Gastrocnemius medialis (tissue), 4 donors: ENCODE measurements at regions not wholly inside any gene's neighbourhood (a gene's known extent, or its start where the extent isn't known, plus 50 kb on each side); places are given as distances from the start of the nearest gene placed in this dataset.
A peak's percentile ranks its signal among the peaks of the same experiment; 100 is the strongest.

Experiments
- ATAC-seq, 2 donors: fragments of 150-250 bp; one replicate each; pipeline ENCODE4 v1.9.1; 2016
- DNase-seq, 2 donors: peaks; one replicate each; pipeline ENCODE4 v3.0.0-alpha.2; 2019
- H3K27ac ChIP-seq, 4 donors: fragments of 200-600 bp; sonication (generic); 1 replicate in 1 of 4; 2 replicates in 3 of 4; pipeline ENCODE4 v1.5.1; 2016 to 2018; ENCODE audit warnings: mild to moderate bottlenecking in 2 of 4, moderate library complexity in 1 of 4
- H3K27me3 ChIP-seq, 3 donors: fragments of 200-600 bp; sonication (generic) in 2 of 3; 1 replicate in 1 of 3; 2 replicates in 2 of 3; pipeline versions ENCODE4 v1.5.1 to v1.6.0; 2016 to 2019; ENCODE audit warnings: mild to moderate bottlenecking in 1 of 3, moderate library complexity in 1 of 3
- H3K36me3 ChIP-seq, 2 donors: fragments of 200-600 bp; sonication (generic) in 1 of 2; one replicate each; pipeline ENCODE4 v1.5.1; 2017 to 2018
- H3K4me1 ChIP-seq, 2 donors: fragments of 200-600 bp; sonication (generic) in 1 of 2; one replicate each; pipeline ENCODE4 v1.5.1; 2016 to 2017; ENCODE audit warnings: mild to moderate bottlenecking in 2 of 2
- H3K4me3 ChIP-seq, 4 donors: fragments of 200-600 bp; sonication (generic) in 3 of 4; 1 replicate in 1 of 4; 2 replicates in 3 of 4; pipeline ENCODE4 v1.5.1; 2016 to 2019; ENCODE audit warnings: mild to moderate bottlenecking in 2 of 4
- H3K9me3 ChIP-seq, 3 donors: fragments of 200-600 bp; sonication (generic) in 2 of 3; 1 replicate in 1 of 3; 2 replicates in 2 of 3; pipeline ENCODE4 v1.5.1; 2016 to 2019
- POLR2A ChIP-seq, 2 donors: fragments of 450-650 bp; IDR thresholded peaks; one replicate each; pipeline ENCODE4 v1.6.1; 2017; ENCODE audit warnings: antibody characterized with exemption in 2 of 2, mild to moderate bottlenecking in 2 of 2, moderate library complexity in 2 of 2
- in situ Hi-C, 4 donors: fragments of 200-750 bp; cut with MboI; loops; one replicate each; pipeline versions ENCODE4 v1.15.0 to v1.8.0; 2017; ENCODE audit warnings: low sequenced_read_pairs in 4 of 4
- intact Hi-C: fragments of 100-400 bp; cut with DNase I; formaldehyde crosslinking; loops from one replicate; pipeline ENCODE4 v1.15.1; 2023; ENCODE audit warnings: low total_unique reads
- TF ChIP-seq, protein P1 (sequence below), 5 experiments: fragments of 450-650 bp in 3 of 5; fragments of 200-600 bp in 2 of 5; sonication (generic) in 2 of 5; IDR thresholded peaks in 4 of 5; conservative IDR thresholded peaks in 1 of 5; 1 replicate in 4 of 5; 2 replicates in 1 of 5; pipeline ENCODE4 v1.5.1; 2016 to 2019; ENCODE audit warnings: antibody characterized with exemption in 5 of 5, mild to moderate bottlenecking in 3 of 5, moderate library complexity in 3 of 5

DNA sequence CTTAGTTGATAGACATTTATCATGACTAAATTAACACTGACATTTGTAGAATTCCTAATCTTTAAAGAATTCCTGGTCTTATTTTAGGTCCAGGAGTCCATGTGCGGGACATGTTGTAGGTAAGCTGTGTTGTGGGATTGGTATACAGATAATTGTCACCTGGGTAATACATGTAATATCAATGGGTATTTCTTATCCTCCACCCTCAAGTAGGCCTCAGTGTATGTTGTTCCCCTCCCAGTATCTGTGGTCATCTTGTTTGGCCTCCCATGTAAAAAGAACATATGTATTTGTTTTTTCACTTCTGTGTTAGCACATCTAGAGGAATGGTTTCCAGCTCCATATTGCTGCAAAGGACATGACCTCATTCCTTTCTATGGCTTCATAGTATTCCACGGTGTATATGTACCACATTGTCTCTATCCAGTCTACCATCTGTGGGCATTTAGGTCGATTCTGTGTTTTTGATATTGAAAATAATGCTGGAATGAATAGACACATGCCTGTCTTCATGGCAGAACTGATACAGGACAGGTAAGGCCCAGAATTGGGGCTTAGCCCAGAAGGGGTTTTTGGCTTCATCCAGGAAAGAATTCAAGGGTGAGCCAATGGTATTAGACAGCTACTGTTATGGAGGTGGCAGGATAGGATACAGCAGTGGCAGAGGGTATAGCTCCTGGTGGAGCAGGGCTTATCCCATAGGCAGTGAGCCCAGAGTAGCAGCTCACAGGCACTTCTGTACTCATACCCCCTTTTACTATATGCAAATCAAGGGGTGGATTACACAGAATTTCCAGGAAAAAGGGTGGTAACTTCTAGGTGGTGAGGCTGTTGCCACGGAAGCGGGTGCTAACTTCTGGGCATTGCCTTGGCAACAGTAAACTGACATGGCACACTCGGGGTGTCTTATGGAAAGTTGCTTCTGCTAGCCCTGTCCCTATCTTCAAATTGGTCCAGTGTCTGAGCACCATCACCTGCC lies 66.1 kb upstream of the WDR1 start:
- H3K27ac ChIP-seq, result no peak overlapping the region
- H3K27me3 ChIP-seq, result no peaks in the 10 kb centered on the region
- no peaks in the 10 kb centered on the region for H3K4me1 ChIP-seq
- DNase-seq, result no peak
- TF ChIP-seq, protein P1, sequence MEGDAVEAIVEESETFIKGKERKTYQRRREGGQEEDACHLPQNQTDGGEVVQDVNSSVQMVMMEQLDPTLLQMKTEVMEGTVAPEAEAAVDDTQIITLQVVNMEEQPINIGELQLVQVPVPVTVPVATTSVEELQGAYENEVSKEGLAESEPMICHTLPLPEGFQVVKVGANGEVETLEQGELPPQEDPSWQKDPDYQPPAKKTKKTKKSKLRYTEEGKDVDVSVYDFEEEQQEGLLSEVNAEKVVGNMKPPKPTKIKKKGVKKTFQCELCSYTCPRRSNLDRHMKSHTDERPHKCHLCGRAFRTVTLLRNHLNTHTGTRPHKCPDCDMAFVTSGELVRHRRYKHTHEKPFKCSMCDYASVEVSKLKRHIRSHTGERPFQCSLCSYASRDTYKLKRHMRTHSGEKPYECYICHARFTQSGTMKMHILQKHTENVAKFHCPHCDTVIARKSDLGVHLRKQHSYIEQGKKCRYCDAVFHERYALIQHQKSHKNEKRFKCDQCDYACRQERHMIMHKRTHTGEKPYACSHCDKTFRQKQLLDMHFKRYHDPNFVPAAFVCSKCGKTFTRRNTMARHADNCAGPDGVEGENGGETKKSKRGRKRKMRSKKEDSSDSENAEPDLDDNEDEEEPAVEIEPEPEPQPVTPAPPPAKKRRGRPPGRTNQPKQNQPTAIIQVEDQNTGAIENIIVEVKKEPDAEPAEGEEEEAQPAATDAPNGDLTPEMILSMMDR (IDR thresholded peaks at IDR 0.05 in 4 of 5, conservative IDR thresholded peaks at IDR 0.05 in 1 of 5), result no peak
- no peak for TF ChIP-seq POLR2A (IDR thresholded peaks at IDR 0.05)
- ATAC-seq, result no peak
- in situ Hi-C loops, result no loop called here
- H3K36me3 ChIP-seq, result no peaks in the 10 kb centered on the region
- intact Hi-C loops, result no loop called here
- no peaks in the 10 kb centered on the region for H3K9me3 ChIP-seq
- H3K4me3 ChIP-seq, result no peak overlapping the region

DNA sequence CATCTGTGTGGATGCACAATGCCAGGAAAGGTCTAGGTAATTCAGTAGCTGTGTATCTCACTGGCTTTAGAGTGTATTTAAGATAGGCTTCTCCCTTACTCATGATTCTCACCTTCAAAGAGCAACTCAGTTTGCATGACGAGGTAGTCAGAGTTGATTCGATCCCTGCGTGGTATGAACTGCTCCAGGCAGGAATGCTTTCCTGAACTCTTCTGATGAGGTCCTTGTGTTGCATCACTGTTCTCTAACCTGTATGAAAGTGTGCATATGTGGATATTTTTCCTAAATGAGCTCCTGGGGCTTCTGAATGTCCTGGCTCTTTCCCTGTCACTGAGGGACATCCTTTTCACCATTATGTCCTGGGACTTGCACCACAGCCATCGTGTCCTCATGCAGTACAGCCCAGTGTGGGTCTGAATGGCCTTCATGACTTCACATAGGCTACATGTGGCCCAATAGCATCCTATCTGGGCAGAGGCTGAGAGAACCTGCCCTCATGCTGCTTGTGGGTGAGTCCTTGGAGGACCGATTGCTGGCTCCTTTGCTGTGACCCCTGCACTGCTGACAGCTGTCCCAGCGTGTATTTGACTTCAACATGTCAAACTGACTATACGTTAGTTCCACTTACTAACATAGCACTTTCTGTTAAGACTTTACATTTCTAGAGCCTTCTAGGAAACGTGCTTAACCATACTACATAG lies 65.3 kb upstream of the WDR1 start:
- TF ChIP-seq, protein P1 (IDR thresholded peaks at IDR 0.05 in 4 of 5, conservative IDR thresholded peaks at IDR 0.05 in 1 of 5), result no peak
- no peak for TF ChIP-seq POLR2A (IDR thresholded peaks at IDR 0.05)
- DNase-seq (no peak), ATAC-seq (no peak)
- H3K4me1 ChIP-seq, result no peaks in the 10 kb centered on the region
- no peaks in the 10 kb centered on the region for H3K27me3 ChIP-seq
- intact Hi-C loops, result no loop called here
- H3K36me3 ChIP-seq, result no peaks in the 10 kb centered on the region
- in situ Hi-C loops, result no loop called here
- H3K27ac ChIP-seq, result no peak overlapping the region
- H3K4me3 ChIP-seq, result no peak overlapping the region
- H3K9me3 ChIP-seq, result no peaks in the 10 kb centered on the region

GRCh38 chr4:10180927-10181744 lies 64.5 kb upstream of the WDR1 start:
- DNase-seq (no peak), ATAC-seq (peak in 1 of 2 donors; percentile 33)
- TF ChIP-seq, protein P1 (IDR thresholded peaks at IDR 0.05 in 4 of 5, conservative IDR thresholded peaks at IDR 0.05 in 1 of 5), result no peak
- TF ChIP-seq POLR2A (IDR thresholded peaks at IDR 0.05), result no peak
- in situ Hi-C loops, result no loop called here
- intact Hi-C loops, result no loop called here
- H3K27me3 ChIP-seq, result no peaks in the 10 kb centered on the region
- no peak overlapping the region for H3K27ac ChIP-seq
- no peaks in the 10 kb centered on the region for H3K36me3 ChIP-seq
- H3K4me1 ChIP-seq, result no peaks in the 10 kb centered on the region
- H3K9me3 ChIP-seq, result no peaks in the 10 kb centered on the region
- H3K4me3 ChIP-seq, result no peak overlapping the region

DNA sequence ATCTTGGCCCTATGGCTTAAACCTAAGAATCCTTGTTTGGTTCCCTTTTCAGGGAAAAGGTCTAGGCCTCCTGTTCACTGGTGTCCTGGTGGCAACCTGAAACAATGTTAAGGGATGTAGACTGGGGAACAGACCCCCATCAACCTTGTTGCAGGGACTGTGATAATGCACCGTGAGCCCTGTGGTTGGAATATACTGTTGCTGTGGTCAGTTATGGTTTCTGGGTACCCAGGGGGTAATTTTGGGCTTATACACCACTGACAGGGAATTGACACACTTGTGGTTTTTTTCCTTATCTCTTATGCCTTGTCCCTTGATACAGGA lies 64.0 kb upstream of the WDR1 start:
- Histone ChIP-seq H3K4me1 (no peaks in the 10 kb centered on the region), H3K36me3 (no peaks in the 10 kb centered on the region), H3K4me3 (no peak overlapping the region), H3K9me3 (no peaks in the 10 kb centered on the region), H3K27me3 (no peaks in the 10 kb centered on the region), H3K27ac (no peak overlapping the region)
- no peak for DNase-seq
- in situ Hi-C loops, result no loop called here
- no peak for TF ChIP-seq POLR2A (IDR thresholded peaks at IDR 0.05)
- TF ChIP-seq, protein P1 (IDR thresholded peaks at IDR 0.05 in 4 of 5, conservative IDR thresholded peaks at IDR 0.05 in 1 of 5), result no peak
- no peak for ATAC-seq
- intact Hi-C loops, result no loop called here
